CD4-positive, alpha-beta T cell treated with Interferon alpha-2 for 1 hour (primary cell): ENCODE measurements at regions not wholly inside any gene's neighbourhood (a gene's known extent, or its start where the extent isn't known, plus 50 kb on each side); places are given as distances from the start of the nearest gene placed in this dataset.

Source experiments
- DNase-seq, 2 donors: peaks; one replicate each; pipeline ENCODE4 v3.0.0-alpha.2; 2020 to 2022

DNA sequence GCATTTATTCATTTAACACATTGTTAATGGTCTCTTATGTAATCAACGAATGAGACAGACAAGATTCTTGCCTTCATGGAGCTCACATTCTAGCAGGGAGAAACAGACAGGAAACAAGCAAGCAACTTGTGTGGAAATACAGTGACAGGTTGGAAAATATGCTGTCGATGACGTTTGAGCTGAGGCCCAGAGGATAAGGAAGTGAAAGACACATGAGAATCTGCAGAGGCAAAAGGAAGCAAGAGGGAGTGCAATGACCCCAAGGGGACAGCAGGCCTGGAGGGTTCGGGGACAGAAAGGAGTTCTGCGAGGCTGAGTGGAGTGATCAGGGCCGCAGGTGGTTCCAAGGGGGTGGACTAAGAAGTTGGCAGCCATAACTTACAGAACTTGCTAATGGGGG lies 60.6 kb upstream of the AKT3 start:
- DNase-seq, result peak in 1 of 2 donors; percentile 4

DNA sequence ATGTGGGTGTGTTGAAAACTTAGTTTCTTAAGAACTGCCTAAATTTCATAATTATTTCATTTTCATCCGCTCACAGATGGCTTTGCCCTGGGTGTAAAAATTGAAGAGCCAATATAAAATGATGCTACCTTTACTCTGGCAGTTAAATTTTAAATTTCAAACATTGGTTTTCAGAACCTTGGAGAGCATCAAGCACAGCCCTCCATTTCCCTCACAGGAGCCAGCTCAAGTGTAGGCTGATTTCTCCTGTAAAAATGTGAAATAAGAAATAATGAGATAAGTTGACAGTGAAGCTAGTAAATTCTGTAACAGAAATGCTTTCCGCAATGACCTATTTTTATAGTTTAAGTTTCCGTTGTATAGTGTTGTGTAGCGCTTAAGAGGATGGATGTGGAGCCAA lies 53.9 kb upstream of the AKT3 start:
- no peak for DNase-seq

- DNase-seq, result no peak
Measured at GRCh38 chr1:243903041-243903440, 53.0 kb upstream of the AKT3 start.

DNA sequence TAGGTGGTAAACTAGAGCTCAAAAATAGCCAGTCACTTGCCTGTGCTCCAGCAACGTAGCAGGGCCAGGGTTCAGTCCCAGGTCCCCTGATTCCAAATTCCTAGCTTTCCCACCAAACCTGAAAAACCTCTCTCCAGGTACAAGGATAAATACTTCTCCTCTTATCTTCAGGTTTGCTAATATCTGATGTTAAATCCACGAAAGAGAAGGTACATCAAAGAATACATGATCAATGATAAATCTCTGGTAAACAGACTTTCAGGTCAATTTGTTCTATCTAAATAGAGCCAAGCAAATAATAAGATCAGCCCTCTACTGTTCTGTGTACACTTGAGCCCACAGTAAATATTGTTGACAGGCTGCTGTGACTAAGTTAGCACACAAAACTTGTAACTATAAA lies 52.1 kb upstream of the AKT3 start:
- no peak for DNase-seq
